Type B pancreatic cell (in vitro differentiated cells): ENCODE measurements at regions not wholly inside any gene's neighbourhood (a gene's known extent, or its start where the extent isn't known, plus 50 kb on each side); places are given as distances from the start of the nearest gene placed in this dataset.

Experiments used
- DNase-seq: peaks from one replicate; pipeline ENCODE4 v3.0.0; 2021; ENCODE audit warnings: mixed read lengths; ENCODE audit not compliant: unreplicated experiment; ENCODE audit errors: extremely low spot score
- H3K27ac Mint-ChIP-seq: 2 replicates; pipeline ENCODE4 v1.8.0; 2021; ENCODE audit warnings: mild to moderate bottlenecking, mixed read lengths
- H3K27me3 Mint-ChIP-seq: 2 replicates; pipeline ENCODE4 v1.8.0; 2021; ENCODE audit warnings: mixed read lengths
- H3K36me3 Mint-ChIP-seq: 2 replicates; pipeline ENCODE4 v1.8.0; 2021; ENCODE audit warnings: mixed read lengths
- H3K4me1 Mint-ChIP-seq: one replicate; pipeline ENCODE4 v1.8.0; 2021; ENCODE audit warnings: mixed read lengths; ENCODE audit not compliant: unreplicated experiment
- H3K4me3 Mint-ChIP-seq: 2 replicates; pipeline ENCODE4 v1.8.0; 2021; ENCODE audit warnings: mild to moderate bottlenecking, mixed read lengths
- H3K9me3 Mint-ChIP-seq: 2 replicates; pipeline ENCODE4 v1.8.0; 2021; ENCODE audit warnings: mixed read lengths
- TF ChIP-seq, protein P1 (sequence below): fragments of 200-600 bp; sonication (generic); conservative IDR thresholded peaks from 2 replicates; pipeline ENCODE4 v1.5.0; 2021; ENCODE audit warnings: antibody characterized with exemption, mild to moderate bottlenecking

DNA sequence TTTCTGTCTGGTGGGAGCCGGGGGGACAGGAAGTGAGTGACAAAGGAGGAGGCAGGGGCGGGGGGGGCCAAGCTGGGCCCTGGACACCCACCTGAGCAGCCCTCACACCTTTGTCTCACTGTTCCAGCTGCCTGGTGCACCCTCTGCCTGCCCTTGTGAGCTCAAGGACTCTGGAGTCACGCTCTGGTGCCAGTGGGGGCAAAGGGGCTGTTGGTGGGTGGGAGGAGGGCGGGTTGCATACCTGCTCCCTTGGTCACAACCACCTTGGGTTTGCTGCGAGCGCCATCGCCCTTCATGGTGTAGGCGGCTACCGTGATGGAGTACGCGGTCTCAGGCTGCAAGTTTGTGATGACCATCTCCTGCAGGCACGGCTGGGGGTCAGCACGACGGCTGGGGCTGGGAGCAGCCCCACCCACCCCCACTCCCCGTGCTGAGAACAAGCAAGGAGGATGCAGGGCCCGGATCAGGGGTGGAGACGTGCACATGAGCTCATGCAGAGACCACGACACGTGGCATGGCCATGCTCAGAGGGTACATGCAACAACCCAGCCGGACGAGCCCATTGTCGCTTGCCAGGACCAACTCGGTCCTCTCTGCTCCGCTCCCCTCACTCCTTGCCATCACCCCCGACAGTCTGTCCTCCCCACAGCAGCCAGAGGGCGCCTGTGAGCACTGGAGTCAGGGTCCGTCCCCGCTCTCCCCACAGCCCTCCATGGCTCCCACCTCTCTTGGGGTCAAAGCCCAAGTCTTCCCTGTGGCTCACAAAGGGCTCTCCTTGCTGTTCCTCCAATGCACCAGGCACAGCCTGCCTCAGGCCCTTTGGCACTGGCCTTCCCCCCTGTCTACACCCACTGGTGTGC is 114.9 kb downstream of the PTPRS start:
- DNase-seq: no peak
- no peak overlapping the region for H3K4me3 Mint-ChIP-seq
- no peaks in the 10 kb centered on the region for H3K27me3 Mint-ChIP-seq
- H3K36me3 Mint-ChIP-seq: peaks cover 16% of the 10 kb centered on the region
- H3K27ac Mint-ChIP-seq: no peak overlapping the region
- no peaks in the 10 kb centered on the region for H3K9me3 Mint-ChIP-seq
- no peaks in the 10 kb centered on the region for H3K4me1 Mint-ChIP-seq
- TF ChIP-seq, protein P1, sequence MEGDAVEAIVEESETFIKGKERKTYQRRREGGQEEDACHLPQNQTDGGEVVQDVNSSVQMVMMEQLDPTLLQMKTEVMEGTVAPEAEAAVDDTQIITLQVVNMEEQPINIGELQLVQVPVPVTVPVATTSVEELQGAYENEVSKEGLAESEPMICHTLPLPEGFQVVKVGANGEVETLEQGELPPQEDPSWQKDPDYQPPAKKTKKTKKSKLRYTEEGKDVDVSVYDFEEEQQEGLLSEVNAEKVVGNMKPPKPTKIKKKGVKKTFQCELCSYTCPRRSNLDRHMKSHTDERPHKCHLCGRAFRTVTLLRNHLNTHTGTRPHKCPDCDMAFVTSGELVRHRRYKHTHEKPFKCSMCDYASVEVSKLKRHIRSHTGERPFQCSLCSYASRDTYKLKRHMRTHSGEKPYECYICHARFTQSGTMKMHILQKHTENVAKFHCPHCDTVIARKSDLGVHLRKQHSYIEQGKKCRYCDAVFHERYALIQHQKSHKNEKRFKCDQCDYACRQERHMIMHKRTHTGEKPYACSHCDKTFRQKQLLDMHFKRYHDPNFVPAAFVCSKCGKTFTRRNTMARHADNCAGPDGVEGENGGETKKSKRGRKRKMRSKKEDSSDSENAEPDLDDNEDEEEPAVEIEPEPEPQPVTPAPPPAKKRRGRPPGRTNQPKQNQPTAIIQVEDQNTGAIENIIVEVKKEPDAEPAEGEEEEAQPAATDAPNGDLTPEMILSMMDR: peak; percentile 68

DNA sequence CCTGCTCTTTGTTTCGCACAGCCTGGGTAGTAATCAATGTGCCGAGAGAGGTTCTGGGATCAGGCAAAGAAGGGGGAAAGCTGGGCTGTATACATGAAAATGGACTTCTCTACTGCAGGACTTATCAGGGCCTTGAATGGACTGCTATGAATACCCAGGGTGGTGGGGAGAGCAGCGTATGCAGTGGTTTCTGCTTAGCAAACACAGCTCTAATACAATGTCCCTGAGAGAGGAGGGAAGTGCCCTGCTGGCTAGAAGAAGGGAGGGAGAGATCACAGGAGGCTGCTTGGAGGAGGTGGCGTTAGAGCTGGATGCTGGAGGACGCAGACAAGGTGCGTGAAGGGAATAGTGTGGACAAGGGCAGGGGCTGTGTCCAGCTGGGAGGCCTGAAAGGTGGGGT is 116.1 kb downstream of the PTPRS start:
- TF ChIP-seq, protein P1: no peak
- DNase-seq: no peak
- H3K9me3 Mint-ChIP-seq: no peaks in the 10 kb centered on the region
- no peak overlapping the region for H3K4me3 Mint-ChIP-seq
- no peaks in the 10 kb centered on the region for H3K4me1 Mint-ChIP-seq
- H3K36me3 Mint-ChIP-seq: peaks cover 22% of the 10 kb centered on the region
- H3K27me3 Mint-ChIP-seq: no peaks in the 10 kb centered on the region
- H3K27ac Mint-ChIP-seq: no peak overlapping the region

DNA sequence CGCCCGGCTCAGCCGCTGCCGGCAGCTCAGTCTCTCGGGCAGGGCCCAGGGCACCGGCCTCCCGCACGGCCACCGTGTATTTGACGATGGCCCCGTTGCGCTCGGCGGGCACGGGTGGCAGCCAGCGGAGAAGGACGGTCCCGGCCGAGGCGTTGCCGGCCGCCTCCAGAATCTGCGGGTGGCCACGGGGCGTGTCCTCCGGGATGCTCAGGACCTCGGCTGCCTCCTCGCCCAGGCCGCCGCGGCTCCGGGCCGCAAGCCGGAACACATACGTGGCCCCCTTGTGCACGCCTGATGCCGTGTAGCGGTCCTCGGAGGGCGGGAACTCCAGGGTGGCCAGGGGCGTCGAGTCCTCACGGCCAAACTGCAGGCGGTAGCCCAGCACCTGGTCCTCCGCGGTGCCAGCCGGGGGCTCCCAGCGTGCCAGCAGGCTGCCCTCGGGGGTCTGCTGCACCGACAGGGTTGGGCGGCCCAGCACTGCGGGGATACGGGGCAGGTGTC is 117.7 kb downstream of the PTPRS start:
- Mint-ChIP-seq H3K4me3 (no peak overlapping the region), H3K27me3 (no peaks in the 10 kb centered on the region), H3K9me3 (no peaks in the 10 kb centered on the region), H3K36me3 (peaks cover 34% of the 10 kb centered on the region), H3K27ac (no peak overlapping the region), H3K4me1 (no peaks in the 10 kb centered on the region)
- TF ChIP-seq, protein P1: no peak
- no peak for DNase-seq

DNA sequence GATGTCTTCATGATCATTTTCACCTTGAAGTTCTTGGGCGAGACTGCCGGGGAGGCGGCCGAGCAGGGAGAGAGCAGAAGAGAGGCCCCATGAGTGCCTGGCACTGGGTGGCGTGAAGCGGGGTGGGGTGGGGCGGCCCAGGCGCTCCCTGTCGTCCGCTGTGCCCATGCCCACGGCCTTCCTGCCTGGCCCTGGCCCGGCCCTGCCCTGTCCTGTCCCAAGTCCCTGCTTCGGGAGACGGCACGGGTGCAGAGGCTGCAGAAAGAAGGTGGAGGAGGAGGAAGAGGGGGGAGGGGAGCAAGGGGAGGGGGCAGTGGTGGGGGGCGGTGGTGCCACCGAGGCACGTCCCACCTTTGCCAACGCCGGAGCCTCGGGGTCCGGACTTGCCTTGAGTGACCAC is 118.4 kb downstream of the PTPRS start:
- TF ChIP-seq, protein P1: no peak
- Mint-ChIP-seq H3K27ac (no peak overlapping the region), H3K4me1 (no peaks in the 10 kb centered on the region), H3K9me3 (no peaks in the 10 kb centered on the region), H3K27me3 (no peaks in the 10 kb centered on the region), H3K36me3 (peaks cover 41% of the 10 kb centered on the region), H3K4me3 (no peak overlapping the region)
- no peak for DNase-seq

DNA sequence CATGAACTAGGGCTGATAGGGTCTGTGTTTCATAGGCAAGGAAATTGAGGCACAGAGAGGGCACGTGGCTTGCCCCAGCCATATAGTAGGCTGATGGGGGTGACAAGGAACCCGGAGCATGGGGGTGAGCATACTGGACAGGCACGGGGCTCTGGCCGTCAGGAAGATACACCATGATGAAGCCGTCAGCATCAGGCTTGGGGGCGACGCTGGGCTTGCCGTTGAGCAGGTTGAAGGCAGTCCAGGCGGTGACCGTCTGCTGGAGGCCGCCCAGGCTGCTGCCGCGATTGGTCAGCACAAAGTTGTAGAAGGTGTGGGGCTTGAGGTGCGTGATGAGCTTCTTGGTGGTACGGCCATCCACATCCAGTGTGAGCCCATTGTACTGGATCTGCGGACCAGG is 119.7 kb downstream of the PTPRS start:
- Mint-ChIP-seq H3K9me3 (no peaks in the 10 kb centered on the region), H3K27ac (no peak overlapping the region), H3K4me3 (no peak overlapping the region), H3K27me3 (no peaks in the 10 kb centered on the region), H3K36me3 (peaks cover 48% of the 10 kb centered on the region), H3K4me1 (no peaks in the 10 kb centered on the region)
- TF ChIP-seq, protein P1: no peak
- no peak for DNase-seq
